ENCODE measurements at regions not wholly inside any gene's neighbourhood (a gene's known extent, or its start where the extent isn't known, plus 50 kb on each side); places are given as distances from the start of the nearest gene placed in this dataset.

DNA sequence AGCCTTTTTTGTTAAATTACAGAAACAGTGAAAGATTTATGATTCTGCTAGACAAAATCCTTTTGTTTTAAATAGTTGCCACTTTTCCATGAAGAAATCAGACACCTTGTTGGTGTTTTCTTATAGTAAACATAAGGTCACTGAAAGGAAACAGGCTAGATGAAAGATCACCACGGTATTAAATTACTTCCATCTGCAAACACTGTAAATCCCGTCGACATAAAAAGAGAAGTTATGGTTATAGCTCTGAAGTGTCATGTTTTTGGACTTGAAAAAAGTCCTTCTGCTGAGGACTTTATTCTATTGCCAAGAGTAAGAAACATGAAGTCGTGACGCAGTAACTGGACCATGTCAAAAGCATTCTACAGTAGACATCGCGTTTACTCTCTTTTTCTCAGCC lies 567.6 kb upstream of the SLIT2 start:
- Histone ChIP-seq H4K20me1 (ENCODE audit: insufficient read depth, low read length) (no peaks in the 10 kb centered on the region), H3K9me3 (ENCODE audit: low read length) (peaks cover 81% of the 10 kb centered on the region), H3K4me2 (ENCODE audit: low read depth, low read length) (no peak overlapping the region), H3K4me3 (replicated peaks in 1 of 3; ENCODE audit: insufficient read depth in 1 of 3, low read depth in 2 of 3, low read length in 3 of 3) (no peak overlapping the region), H2AFZ (ENCODE audit: low read length) (no peak overlapping the region), H3K36me3 (replicated peaks in 1 of 2; ENCODE audit: control insufficient read depth in 1 of 2, insufficient read depth in 2 of 2, low read length in 2 of 2) (no peaks in the 10 kb centered on the region), H3K79me2 (ENCODE audit: insufficient read depth, low read length) (no peaks in the 10 kb centered on the region), H3K27me3 (ENCODE audit: control insufficient read depth in 1 of 2, insufficient read depth in 2 of 2, low read length in 2 of 2) (no peaks in the 10 kb centered on the region), H3K4me1 (ENCODE audit: insufficient read depth, low read length) (no peaks in the 10 kb centered on the region), H3K27ac (ENCODE audit: extremely low read length, insufficient read depth, low read length) (no peak overlapping the region), H3K9ac (ENCODE audit: insufficient read depth, low read depth, low read length) (no peak overlapping the region)
- TF ChIP-seq, protein P1, sequence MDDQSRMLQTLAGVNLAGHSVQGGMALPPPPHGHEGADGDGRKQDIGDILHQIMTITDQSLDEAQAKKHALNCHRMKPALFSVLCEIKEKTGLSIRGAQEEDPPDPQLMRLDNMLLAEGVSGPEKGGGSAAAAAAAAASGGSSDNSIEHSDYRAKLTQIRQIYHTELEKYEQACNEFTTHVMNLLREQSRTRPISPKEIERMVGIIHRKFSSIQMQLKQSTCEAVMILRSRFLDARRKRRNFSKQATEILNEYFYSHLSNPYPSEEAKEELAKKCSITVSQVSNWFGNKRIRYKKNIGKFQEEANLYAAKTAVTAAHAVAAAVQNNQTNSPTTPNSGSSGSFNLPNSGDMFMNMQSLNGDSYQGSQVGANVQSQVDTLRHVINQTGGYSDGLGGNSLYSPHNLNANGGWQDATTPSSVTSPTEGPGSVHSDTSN (CRISPR knock-in tag; IDR thresholded peaks at IDR 0.05; ENCODE audit: borderline replicate concordance) = no peak
- TF ChIP-seq SIX4 (CRISPR knock-in tag; IDR thresholded peaks at IDR 0.05) (no peak), SIN3B (IDR thresholded peaks at IDR 0.05; ENCODE audit: low read length) (no peak), ZNF557 (CRISPR knock-in tag; IDR thresholded peaks at IDR 0.05) (no peak), SRF (IDR thresholded peaks at IDR 0.05; ENCODE audit: low read depth, low read length) (no peak), ADNP (CRISPR knock-in tag; IDR thresholded peaks at IDR 0.05) (no peak), SPEN (CRISPR knock-in tag; IDR thresholded peaks at IDR 0.05; ENCODE audit: low read depth) (no peak), ZNF33A (CRISPR knock-in tag; IDR thresholded peaks at IDR 0.05; ENCODE audit: borderline replicate concordance) (no peak), ZNF550 (CRISPR knock-in tag; IDR thresholded peaks at IDR 0.05; ENCODE audit: borderline replicate concordance) (no peak), ZFAT (CRISPR knock-in tag; conservative IDR thresholded peaks at IDR 0.05) (no peak), MYC (CRISPR knock-in tag; IDR thresholded peaks at IDR 0.05; ENCODE audit: borderline replicate concordance) (no peak), NAIF1 (CRISPR knock-in tag; IDR thresholded peaks at IDR 0.05; ENCODE audit: borderline replicate concordance) (no peak), SIN3A (IDR thresholded peaks at IDR 0.05; ENCODE audit: borderline replicate concordance, low read depth, low read length) (no peak), ZNF747 (CRISPR knock-in tag; IDR thresholded peaks at IDR 0.05; ENCODE audit: borderline replicate concordance) (no peak), CCDC6 (CRISPR knock-in tag; IDR thresholded peaks at IDR 0.05) (no peak), PRPF4 (IDR thresholded peaks at IDR 0.05; ENCODE audit: low read depth, low read length, poor library complexity, severe bottlenecking) (no peak)
- TF ChIP-seq, protein P2, sequence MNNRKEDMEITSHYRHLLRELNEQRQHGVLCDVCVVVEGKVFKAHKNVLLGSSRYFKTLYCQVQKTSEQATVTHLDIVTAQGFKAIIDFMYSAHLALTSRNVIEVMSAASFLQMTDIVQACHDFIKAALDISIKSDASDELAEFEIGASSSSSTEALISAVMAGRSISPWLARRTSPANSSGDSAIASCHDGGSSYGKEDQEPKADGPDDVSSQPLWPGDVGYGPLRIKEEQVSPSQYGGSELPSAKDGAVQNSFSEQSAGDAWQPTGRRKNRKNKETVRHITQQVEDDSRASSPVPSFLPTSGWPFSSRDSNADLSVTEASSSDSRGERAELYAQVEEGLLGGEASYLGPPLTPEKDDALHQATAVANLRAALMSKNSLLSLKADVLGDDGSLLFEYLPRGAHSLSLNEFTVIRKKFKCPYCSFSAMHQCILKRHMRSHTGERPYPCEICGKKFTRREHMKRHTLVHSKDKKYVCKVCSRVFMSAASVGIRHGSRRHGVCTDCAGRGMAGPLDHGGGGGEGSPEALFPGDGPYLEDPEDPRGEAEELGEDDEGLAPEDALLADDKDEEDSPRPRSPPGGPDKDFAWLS (CRISPR knock-in tag; IDR thresholded peaks at IDR 0.05; ENCODE audit: borderline replicate concordance) = no peak
- TF ChIP-seq, protein P3, sequence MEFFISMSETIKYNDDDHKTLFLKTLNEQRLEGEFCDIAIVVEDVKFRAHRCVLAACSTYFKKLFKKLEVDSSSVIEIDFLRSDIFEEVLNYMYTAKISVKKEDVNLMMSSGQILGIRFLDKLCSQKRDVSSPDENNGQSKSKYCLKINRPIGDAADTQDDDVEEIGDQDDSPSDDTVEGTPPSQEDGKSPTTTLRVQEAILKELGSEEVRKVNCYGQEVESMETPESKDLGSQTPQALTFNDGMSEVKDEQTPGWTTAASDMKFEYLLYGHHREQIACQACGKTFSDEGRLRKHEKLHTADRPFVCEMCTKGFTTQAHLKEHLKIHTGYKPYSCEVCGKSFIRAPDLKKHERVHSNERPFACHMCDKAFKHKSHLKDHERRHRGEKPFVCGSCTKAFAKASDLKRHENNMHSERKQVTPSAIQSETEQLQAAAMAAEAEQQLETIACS (CRISPR knock-in tag; IDR thresholded peaks at IDR 0.05) = no peak
- ATAC-seq (no peak), DNase-seq (ENCODE audit: low spot score) (no peak), FAIRE-seq (no peak)
- in situ Hi-C loops (cut with HindIII; ENCODE audit: extremely low pct_ligation_motif_present, low pct_unique_long_range_greater_than_20kb) = no loop called here
- ChIA-PET CTCF (ENCODE audit: low intra/inter-chr PET ratio, low total read pairs) (no interaction called here), POLR2A (no interaction called here)
- BruUV-seq (replicated peaks) = no TSS peak
- intact Hi-C loops (cut with micrococcal nuclease; ENCODE audit: unreplicated experiment) = no loop called here
- 36% methylated on average over 7 of the region's 7 CpGs for WGBS (ENCODE audit: low lambda C conversion rate)

All from HepG2 (cell line).